ENCODE measurements at regions not wholly inside any gene's neighbourhood (a gene's known extent, or its start where the extent isn't known, plus 50 kb on each side); places are given as distances from the start of the nearest gene placed in this dataset.

DNA sequence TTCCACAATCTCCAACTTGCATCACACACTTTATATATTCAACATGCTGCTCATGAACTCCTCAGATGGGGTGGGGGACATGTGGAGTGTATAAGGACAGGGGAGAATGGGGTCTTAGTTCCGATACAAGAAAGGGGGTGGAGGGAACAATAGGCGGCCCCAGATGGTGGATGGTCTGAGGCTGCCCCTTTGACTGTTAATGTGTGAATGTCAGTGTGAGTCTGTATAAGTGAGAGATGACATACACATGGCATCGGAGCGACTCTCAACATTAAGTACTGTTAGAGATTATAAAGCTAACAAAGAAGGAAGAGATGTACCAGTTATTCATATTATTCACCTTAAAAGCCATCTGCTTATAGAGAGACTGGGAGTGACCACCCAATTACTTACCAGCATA lies 193.1 kb downstream of the AXIN2 start (continued):
- TF ChIP-seq, protein P1, sequence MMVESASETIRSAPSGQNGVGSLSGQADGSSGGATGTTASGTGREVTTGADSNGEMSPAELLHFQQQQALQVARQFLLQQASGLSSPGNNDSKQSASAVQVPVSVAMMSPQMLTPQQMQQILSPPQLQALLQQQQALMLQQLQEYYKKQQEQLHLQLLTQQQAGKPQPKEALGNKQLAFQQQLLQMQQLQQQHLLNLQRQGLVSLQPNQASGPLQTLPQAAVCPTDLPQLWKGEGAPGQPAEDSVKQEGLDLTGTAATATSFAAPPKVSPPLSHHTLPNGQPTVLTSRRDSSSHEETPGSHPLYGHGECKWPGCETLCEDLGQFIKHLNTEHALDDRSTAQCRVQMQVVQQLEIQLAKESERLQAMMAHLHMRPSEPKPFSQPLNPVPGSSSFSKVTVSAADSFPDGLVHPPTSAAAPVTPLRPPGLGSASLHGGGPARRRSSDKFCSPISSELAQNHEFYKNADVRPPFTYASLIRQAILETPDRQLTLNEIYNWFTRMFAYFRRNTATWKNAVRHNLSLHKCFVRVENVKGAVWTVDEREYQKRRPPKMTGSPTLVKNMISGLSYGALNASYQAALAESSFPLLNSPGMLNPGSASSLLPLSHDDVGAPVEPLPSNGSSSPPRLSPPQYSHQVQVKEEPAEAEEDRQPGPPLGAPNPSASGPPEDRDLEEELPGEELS (CRISPR knock-in tag; IDR thresholded peaks at IDR 0.05; ENCODE audit: borderline replicate concordance): no peak

DNA sequence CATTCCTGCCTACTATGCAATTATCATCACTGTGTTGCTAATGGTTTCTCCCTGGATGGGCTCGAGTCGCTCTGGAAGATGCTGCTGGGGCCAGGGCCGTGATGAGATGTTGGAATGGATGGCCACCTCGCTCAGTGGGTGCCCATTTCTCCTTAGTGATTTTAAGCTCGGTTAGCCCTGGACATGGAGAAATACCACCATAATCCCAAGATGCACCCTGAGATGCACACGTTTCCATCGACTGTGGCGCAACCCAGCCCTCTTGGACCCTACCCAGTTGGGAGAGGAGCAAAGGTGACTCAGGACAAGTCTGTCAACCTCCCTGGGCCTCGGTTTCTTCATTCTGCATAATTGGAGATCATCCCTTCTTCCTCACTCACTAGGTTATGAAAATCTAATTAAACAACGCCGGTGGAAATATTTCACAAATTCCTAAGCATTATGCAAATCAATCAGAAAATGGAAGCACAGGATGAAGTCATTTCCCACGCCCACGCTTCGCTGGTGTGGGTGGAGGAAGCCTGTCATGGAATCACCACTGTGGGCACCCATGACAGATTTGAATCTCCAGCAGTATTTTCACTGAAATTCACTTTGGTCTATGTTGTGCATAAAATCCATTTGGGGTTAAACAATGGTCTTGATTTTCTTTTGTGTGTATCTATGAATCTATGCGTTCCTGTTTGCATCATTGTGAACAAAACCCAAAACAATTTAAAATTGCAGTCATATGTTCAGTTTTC lies 195.2 kb downstream of the AXIN2 start:
- ChIA-PET POLR2A (interaction anchor here (0.6 to 1.3 kb wide), 2 partner anchors 21 to 38 kb away, joined by 3 read pairs; no protein-coding TSS in a partner anchor), CTCF (ENCODE audit: low intra/inter-chr PET ratio) (no interaction called here)
- H3K27me3 ChIP-seq (ENCODE audit: control insufficient read depth in 2 of 2, insufficient read depth in 2 of 2, low read length in 2 of 2): peaks cover 5 to 17% of the 10 kb centered on the region in 2 experiments; a peak in 3 of 5 replicates
- no peaks in the 10 kb centered on the region for H4K20me1 ChIP-seq (replicated peaks; ENCODE audit: control insufficient read depth, insufficient read depth, low read length)
- no peaks in the 10 kb centered on the region for H3K9me3 ChIP-seq (replicated peaks; ENCODE audit: control insufficient read depth, insufficient read depth, low read depth, low read length)
- H3K27ac ChIP-seq (ENCODE audit: extremely low read depth, low read depth, low read length): no peak overlapping the region
- no peaks in the 10 kb centered on the region for H3K9me1 ChIP-seq (ENCODE audit: control insufficient read depth, insufficient read depth, low read length)
- no TSS peak for BruUV-seq (replicated peaks)
- H3K4me3 ChIP-seq: no peak overlapping the region
- H3K79me2 ChIP-seq (ENCODE audit: control insufficient read depth, insufficient read depth, low read length): no peaks in the 10 kb centered on the region
- H3K4me2 ChIP-seq (ENCODE audit: insufficient read depth, low read length): no peak overlapping the region
- intact Hi-C loops (cut with micrococcal nuclease) (no loop called here), in situ Hi-C loops (cut with MboI) (no loop called here)
- 0 out of 5 replicates have a peak, but pooled peaks cover 0 to 5% of the 10 kb centered on the region in 2 experiments for H3K4me1 ChIP-seq (replicated peaks in 1 of 2; ENCODE audit: control insufficient read depth in 2 of 2, insufficient read depth in 2 of 2, low read length in 2 of 2)
- FAIRE-seq: no peak
- no peak overlapping the region for H2AFZ ChIP-seq (ENCODE audit: low read depth, low read length)
- WGBS (ENCODE audit: insufficient coverage, low coverage, missing lambda C conversion rate): 0% methylated on average over 15 of the region's 15 CpGs
- H3K36me3 ChIP-seq (ENCODE audit: control insufficient read depth, insufficient read depth, low read length): no peaks in the 10 kb centered on the region
- ATAC-seq: no peak
- DNase-seq (ENCODE audit: extremely low read depth in 1 of 4, low spot score in 3 of 4): no peak
- TF ChIP-seq SREBF2 (CRISPR knock-in tag; IDR thresholded peaks at IDR 0.05) (no peak), EGR1 (conservative IDR thresholded peaks at IDR 0.05) (peak; percentile 72)
- no peak overlapping the region for H3K9ac ChIP-seq (ENCODE audit: insufficient read depth in 1 of 2, low read depth in 2 of 2, low read length in 2 of 2)
